Fibroblast of skin of left quadriceps (primary cell): ENCODE measurements at regions not wholly inside any gene's neighbourhood (a gene's known extent, or its start where the extent isn't known, plus 50 kb on each side); places are given as distances from the start of the nearest gene placed in this dataset.

Source experiments
- DNase-seq, 2 experiments: peaks; one replicate each; pipeline ENCODE4 v3.0.0-alpha.2; 2013; ENCODE audit warnings: low read depth in 2 of 2

- no peak for DNase-seq
Measured at GRCh38 chr7:22563032-22563501, 63.1 kb upstream of the STEAP1B start.

- no peak for DNase-seq
Measured at GRCh38 chr7:22561895-22562593, 62.1 kb upstream of the STEAP1B start.

- peak; percentile 98 for DNase-seq
Measured at GRCh38 chr7:22561321-22561811, 61.4 kb upstream of the STEAP1B start.

- peak; percentile 59 to 61 for DNase-seq
Measured at GRCh38 chr7:22559829-22560489, 60.0 kb upstream of the STEAP1B start.

GRCh38 chr7:22557167-22557566, 57.2 kb upstream of the STEAP1B start:
- no peak for DNase-seq

GRCh38 chr7:22555476-22555875, 55.5 kb upstream of the STEAP1B start:
- DNase-seq: no peak

- no peak for DNase-seq
Measured at GRCh38 chr7:22554184-22554583, 54.2 kb upstream of the STEAP1B start.

GRCh38 chr7:22551768-22552513, 52.0 kb upstream of the STEAP1B start:
- no peak for DNase-seq

- DNase-seq: no peak
Measured at GRCh38 chr7:22550514-22551030, 50.6 kb upstream of the STEAP1B start.

GRCh38 chr7:22549667-22550513, 49.9 kb upstream of the STEAP1B start:
- no peak for DNase-seq
